ENCODE measurements at regions not wholly inside any gene's neighbourhood (a gene's known extent, or its start where the extent isn't known, plus 50 kb on each side); places are given as distances from the start of the nearest gene placed in this dataset.

GRCh38 chr1:239826736-239827135, 264.9 kb upstream of the FMN2 start:
- Histone ChIP-seq H3K4me3 (no peak overlapping the region), H3K27ac (no peak overlapping the region), H3K4me1 (no peaks in the 10 kb centered on the region), H3K36me3 (no peaks in the 10 kb centered on the region), H3K9me3 (no peaks in the 10 kb centered on the region), H3K27me3 (no peaks in the 10 kb centered on the region)
- DNase-seq (no peak), ATAC-seq (no peak)
- intact Hi-C loops (cut with DNase I) = no loop called here
- TF ChIP-seq POLR2A (IDR thresholded peaks at IDR 0.05) = no peak
- TF ChIP-seq CTCF (IDR thresholded peaks at IDR 0.05) = no peak
- WGBS (ENCODE audit: insufficient coverage, low coverage, low lambda C conversion rate, missing lambda C conversion rate) = 57% methylated on average over 1 of the region's 1 CpG

GRCh38 chr1:239829535-239829934, 262.1 kb upstream of the FMN2 start:
- intact Hi-C loops (cut with DNase I) = no loop called here
- Histone ChIP-seq H3K27ac (no peak overlapping the region), H3K4me3 (no peak overlapping the region), H3K9me3 (no peaks in the 10 kb centered on the region), H3K27me3 (no peaks in the 10 kb centered on the region), H3K4me1 (no peaks in the 10 kb centered on the region), H3K36me3 (no peaks in the 10 kb centered on the region)
- 78% methylated on average over 1 of the region's 1 CpG for WGBS (ENCODE audit: insufficient coverage, low coverage, low lambda C conversion rate, missing lambda C conversion rate)
- DNase-seq = no peak
- TF ChIP-seq POLR2A (IDR thresholded peaks at IDR 0.05) (no peak), CTCF (IDR thresholded peaks at IDR 0.05) (no peak)
- no peak for ATAC-seq

DNA sequence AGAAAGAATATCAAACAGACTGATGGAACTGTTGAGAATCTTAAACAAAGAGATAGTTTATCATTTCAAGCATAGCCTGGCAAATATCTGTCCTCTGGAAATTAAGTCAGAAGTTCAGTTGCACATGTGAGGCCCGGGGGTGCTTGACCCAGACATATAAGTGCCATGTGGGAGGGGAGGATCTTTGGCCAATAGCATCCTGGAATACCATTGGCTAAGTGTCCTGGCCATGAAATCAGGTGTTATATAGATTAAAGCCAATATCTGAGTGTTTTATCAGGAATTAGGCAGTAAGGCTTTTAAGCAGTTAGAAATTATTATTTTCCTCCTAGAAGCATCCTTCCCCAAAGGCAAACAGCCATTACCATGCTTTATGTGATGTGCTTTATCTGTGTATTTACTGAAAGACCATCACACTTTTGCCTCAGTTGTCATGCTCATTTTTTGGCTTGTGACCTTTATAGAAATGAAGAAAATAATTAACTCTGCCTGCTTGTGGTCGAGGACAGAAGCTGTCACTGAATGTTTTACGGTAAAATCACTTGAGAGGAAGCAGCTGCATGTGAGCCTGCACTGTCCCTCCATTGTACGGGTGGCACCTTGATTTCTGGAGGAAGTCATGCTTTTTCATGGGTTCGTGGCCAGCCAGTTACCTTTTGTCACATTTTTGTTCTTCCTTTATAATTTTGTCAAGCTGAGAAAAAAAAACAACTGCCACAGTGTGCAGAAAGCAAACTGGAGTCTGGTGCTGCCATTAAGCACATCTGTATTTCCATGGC, 259.9 kb upstream of the FMN2 start:
- H3K27ac ChIP-seq = no peak overlapping the region

DNA sequence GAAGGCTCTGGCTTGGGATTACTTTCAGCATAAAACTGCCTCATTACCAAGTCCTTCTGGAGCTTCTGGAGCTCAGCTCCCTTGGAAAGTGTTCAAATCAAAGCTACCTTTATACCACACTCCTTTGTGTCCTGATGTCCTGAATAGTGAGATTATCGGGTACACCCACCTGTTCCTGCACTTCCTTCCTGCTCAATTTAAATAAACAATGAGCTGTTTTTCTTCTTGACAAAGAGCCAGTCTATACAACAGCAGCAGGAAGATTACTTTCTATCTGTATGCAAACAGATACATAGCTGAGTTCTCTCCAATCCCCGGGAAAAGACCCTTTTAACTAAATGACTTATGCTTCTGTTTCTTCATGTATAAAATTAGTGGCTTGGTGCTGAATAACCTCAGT, 258.0 kb upstream of the FMN2 start:
- intact Hi-C loops (cut with DNase I) = no loop called here
- DNase-seq (no peak), ATAC-seq (no peak)
- H3K27ac ChIP-seq = no peak overlapping the region
- H3K4me1 ChIP-seq = no peaks in the 10 kb centered on the region
- H3K27me3 ChIP-seq = no peaks in the 10 kb centered on the region
- H3K36me3 ChIP-seq = no peaks in the 10 kb centered on the region
- no peaks in the 10 kb centered on the region for H3K9me3 ChIP-seq
- no peak for TF ChIP-seq CTCF (IDR thresholded peaks at IDR 0.05)
- no peak for TF ChIP-seq POLR2A (IDR thresholded peaks at IDR 0.05)
- WGBS (ENCODE audit: insufficient coverage, low coverage, low lambda C conversion rate, missing lambda C conversion rate) = 31% methylated on average over 2 of the region's 2 CpGs
- no peak overlapping the region for H3K4me3 ChIP-seq

More for the DNA sequence above, 259.9 kb upstream of the FMN2 start:
- Histone ChIP-seq H3K27me3 (no peaks in the 10 kb centered on the region), H3K4me1 (no peaks in the 10 kb centered on the region), H3K9me3 (no peaks in the 10 kb centered on the region), H3K36me3 (no peaks in the 10 kb centered on the region), H3K4me3 (no peak overlapping the region)
- WGBS (ENCODE audit: insufficient coverage, low coverage, low lambda C conversion rate, missing lambda C conversion rate) = 22% methylated on average over 5 of the region's 5 CpGs
- no peak for DNase-seq
- TF ChIP-seq POLR2A (IDR thresholded peaks at IDR 0.05) = no peak
- TF ChIP-seq CTCF (IDR thresholded peaks at IDR 0.05) = no peak
- ATAC-seq = no peak
- intact Hi-C loops (cut with DNase I) = no loop called here

Data from right lobe of liver (tissue), 6 donors.